GM19438 (cell line): ENCODE measurements at regions not wholly inside any gene's neighbourhood (a gene's known extent, or its start where the extent isn't known, plus 50 kb on each side); places are given as distances from the start of the nearest gene placed in this dataset.
"Not testable (repeated sequence)": the region's sequence is repeated elsewhere in the genome, so short reads cannot be mapped to it uniquely, and the experiment has no call there.

ENCODE experiments used
- ATAC-seq: cut with Tn5 transposase; IDR thresholded peaks from one replicate; pipeline ENCODE4 v1.9.1; 2021; ENCODE audit warnings: low read depth; ENCODE audit not compliant: unreplicated experiment

DNA sequence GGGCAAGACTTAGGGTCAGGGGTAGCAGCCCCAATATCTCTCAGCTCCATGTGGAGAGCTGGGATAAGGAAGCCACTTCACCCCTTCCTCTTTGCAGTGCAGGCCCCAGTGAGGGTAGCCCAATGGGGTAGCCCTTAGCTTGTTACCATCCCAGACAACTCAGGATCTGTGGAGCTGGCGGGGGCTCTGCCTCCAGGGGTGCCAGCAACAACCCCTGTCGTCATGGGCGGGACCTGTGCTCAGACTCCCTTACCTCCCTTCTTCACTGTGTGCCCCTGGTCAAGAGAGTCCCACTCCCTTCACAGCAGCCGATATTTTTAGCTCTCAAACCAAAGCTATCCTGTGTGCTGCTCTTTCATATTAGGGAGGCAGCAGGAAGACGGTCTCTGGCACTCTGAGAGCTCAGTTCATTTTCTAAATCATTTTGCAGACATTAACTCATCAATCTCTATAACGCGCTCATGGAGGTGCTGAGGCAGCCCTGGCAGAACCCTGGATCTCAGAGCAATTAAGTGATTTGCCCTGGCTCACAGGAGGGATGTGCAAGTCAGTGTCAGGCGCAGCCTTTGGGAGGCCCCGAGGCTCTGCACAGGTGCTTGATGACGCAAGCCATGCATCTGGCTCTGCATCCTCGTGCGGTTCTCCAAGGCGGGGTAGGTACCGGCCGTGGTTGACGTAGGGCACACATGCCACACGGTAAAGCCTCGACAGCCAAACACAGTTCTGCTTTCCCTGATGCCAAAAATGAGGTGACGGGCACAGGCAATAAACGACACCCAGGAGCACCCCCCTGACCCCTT, 357.6 kb downstream of the SHANK2 start:
- ATAC-seq = no peak

DNA sequence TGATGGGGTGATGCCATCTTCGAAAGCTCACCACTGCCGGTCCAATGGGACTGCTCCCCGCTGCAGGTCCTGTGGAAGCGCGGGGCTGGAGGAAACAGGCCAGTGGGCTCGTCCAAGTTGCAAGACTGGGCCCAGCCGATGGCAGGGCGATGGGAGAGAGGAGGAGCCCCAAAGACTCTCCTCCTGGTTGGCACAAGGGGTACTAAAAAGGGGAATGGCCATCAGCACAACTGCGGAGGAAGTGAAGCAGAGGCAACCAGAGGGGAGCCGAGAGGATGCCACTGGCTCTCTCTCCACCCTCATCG, 357.1 kb downstream of the SHANK2 start:
- ATAC-seq = no peak

DNA sequence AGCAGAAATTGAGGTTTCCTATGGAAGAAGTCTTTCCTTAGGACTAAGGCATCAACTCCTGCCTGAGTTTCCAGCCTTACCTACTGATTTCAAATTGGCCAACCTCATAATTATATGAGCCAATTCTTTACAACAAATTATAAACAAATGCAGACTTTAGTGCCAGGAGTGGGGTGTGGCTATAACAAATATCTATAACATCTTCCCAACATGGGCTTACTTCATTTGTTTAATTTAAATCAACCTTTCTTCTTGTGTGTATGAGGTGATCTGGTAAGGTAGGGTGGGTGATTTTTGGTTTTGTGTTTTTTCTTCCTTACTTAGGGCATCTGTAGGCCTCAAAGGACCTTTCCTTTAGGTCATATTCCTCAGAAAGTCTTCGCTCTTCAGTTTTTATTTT, 354.9 kb downstream of the SHANK2 start:
- ATAC-seq = no peak

DNA sequence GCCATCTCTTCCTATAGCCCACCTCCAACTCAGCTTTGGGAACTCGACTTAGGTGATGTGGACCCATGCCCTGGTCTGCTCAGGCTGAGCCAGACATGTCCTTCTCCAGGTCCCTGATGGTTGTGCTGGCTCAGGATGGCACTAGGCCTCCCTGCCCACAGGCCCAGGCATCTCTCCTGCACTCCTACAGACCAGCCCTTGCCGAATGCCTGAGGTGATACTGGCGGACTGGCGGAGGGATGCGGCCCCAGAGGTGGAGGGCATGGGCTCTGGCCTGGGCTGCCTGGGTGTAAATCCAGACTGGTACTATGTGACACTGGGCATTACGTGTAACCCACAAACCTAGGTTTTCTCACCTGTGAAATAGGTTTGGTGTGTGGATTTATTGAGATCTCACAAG, 352.8 kb downstream of the SHANK2 start:
- no peak for ATAC-seq

DNA sequence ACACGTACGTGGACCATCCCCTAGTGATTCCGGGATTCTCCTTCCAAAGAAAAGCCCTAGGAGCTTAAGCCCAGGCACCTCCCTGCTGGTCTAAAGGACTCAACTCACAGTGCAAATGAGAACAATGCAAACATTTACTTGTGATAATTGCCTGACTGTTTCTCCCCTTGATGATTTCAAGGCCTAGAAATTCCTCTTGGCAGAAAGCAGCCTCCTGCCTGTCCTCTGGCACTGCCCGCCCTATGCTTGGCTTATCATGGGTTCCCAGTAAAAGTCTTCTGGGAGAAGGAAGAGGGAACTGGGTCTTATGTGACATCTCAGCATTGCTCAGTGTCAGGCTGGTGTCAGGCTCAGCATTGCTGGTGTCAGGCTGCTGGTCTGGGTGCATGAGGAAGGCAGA, 351.8 kb downstream of the SHANK2 start:
- no peak for ATAC-seq

DNA sequence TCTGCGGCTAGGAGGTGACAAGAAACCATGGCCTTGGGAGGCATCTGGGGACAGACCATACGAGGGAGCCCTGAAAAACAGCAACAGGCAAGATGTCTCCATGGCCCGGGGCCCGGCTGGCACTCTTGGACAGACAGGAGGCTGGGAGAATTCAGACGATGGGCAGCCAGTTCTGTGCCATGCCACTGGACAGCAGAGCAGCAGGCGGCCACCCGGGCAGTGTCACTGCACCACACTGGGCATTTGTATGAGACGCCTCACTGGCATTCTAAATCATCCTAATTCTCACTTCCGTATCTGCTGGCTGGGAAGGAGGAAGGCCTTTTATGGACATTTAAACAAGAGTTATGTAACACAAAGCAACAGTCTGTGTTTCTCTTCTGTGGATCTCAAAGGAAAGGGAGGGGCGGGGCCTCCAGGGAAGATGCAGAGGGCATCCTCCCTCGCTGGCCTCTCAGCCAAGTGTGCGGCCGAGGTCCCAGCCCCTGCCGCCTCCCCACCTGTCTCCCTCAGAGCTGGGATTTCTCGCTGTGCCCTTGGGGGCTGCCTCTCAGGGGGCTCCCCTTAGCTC, 350.3 kb downstream of the SHANK2 start:
- ATAC-seq = no peak

DNA sequence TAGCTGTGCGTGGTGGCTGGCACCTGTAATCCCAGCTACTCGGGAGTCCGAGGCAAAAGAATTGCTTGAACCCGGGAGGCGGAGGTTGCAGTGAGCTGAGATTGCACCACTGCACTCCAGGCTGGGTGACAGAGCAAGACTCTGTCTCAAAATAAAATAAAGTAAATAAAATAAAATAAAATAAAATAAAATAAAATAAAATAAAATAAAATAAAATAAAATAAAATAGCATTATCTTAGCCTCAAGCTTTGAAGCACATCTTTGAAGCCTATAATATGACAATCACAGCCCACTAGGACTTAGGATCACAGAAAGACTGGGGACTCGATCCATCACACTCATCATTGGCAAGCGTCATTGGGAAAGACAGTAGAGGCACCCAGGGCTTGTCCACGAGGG, 349.1 kb downstream of the SHANK2 start:
- not testable (repeated sequence) for ATAC-seq

DNA sequence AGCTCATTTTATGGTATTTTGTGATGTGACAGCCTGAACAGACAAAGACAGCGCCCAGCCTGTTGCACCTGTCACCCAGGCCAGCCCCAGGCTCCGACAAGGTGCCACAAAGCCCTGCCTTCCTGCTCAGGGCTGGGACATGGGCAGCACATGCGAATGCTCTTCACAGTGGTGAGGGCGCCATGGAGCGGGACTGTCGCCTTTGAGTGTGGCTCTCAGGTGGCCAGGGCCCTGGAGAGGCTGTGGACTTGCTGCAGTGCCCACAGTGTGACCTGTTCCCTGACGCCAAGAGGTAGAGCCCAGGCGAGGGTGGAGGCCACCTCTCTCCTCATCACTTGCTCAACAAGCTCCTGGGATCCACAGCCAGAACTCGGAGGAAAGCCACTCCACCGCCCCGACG, 346.3 kb downstream of the SHANK2 start:
- no peak for ATAC-seq

DNA sequence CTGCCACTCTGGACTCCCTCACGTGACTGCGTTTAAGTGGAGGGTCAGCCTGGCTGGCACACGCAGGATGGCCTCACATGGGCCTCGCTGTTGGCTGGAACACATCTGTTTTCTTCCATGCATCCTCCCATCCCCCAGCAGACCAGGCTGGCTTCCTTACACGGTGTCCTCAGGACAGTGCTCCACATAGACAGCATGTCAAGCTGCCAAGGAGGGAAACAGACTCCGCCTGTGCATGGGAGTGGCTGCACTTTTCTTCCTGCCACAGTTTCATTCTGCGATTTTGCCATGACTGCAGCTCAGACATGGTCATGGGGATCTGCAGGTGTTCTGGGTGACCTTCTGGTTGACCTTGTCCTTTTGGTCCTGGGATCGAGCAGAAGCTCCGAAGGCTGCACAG, 344.2 kb downstream of the SHANK2 start:
- ATAC-seq = no peak

DNA sequence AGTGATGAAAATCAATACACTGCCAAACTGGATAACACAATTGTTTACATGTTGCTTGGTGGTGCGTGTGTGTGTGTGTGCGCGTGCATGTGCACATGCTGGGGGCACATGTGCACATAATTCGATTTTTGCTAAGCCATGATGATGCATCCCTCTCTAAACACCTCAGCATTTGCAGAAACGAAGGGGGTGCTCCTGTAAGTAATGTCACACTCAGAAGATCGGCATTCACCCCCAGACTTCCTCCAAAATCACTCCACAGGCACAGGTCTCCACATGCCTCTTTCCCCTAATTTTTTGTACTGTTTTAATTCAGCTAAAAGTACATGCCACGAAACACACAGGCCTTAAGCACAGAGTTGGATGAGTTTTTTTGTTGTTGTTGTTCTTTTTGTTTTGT, 341.5 kb downstream of the SHANK2 start:
- no peak for ATAC-seq

DNA sequence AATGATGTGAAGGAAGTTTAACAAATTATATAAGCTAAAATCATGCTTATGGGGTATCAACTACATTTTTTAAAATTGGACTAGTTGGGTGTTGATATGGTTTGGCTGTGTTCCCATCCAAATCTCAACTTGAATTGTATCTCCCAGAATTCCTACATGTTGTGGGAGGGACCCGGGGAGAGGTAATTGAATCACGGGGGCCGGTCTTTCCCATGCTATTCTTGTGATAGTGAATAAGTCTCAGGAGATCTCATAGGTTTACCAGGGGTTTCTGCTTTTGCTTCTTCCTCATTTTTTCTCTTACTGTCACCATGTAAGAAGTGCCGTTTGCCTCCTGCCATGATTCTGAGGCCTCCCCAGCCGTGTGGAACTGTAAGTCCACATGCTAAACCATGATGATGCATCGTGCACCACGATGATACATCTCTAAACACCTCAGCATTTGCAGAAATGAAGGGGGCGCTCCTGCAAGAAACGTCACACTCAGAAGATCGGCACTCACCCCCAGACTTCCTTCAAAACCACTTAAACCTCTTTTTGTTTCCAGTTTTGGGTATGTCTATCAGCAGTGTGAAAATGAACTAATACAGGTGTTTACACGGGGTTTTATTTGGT, 340.0 kb downstream of the SHANK2 start:
- ATAC-seq = no peak

DNA sequence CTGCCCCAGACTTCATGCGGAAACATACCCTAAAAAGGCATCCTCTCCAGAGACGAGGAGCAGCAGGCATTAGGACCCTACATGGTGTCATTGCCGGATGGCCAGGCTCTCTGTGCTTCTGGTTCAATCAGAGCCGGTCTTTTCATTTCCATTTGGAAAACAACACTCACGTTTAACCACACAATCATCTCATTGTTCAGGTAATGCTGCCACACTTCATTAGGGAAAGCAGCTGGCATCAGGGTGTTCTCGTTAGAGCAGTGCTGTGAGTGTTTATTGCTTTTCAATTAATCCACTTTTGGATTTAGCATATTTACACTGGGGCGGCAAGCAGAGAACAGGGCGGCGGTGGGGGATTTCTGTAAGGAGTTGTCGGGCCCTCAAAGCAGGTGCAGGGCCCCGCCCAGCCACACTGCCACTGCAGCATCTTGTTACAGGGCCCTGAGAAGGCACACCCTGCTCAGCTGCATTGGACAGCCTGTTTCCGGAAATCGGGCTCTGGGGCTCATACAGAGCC, 338.6 kb downstream of the SHANK2 start:
- no peak for ATAC-seq

DNA sequence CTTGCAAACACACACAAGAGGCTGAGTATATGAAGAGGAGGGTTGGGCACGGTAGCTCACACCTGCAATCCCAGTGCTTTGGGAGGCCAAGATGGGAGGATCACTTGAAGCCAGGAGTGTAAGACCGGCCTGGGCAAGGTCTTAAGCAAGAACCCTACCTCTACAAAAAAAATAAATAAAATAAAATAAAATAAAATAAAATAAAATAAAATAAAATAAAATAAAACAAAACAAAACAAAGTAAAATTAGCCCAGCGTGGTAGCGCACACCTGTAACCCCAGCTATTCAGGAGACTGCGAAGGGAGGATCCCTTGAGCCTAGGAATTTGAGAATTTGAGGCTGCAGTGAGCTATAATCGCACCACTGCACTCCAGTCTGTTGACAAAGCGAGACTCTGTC, 337.9 kb downstream of the SHANK2 start:
- no peak for ATAC-seq

DNA sequence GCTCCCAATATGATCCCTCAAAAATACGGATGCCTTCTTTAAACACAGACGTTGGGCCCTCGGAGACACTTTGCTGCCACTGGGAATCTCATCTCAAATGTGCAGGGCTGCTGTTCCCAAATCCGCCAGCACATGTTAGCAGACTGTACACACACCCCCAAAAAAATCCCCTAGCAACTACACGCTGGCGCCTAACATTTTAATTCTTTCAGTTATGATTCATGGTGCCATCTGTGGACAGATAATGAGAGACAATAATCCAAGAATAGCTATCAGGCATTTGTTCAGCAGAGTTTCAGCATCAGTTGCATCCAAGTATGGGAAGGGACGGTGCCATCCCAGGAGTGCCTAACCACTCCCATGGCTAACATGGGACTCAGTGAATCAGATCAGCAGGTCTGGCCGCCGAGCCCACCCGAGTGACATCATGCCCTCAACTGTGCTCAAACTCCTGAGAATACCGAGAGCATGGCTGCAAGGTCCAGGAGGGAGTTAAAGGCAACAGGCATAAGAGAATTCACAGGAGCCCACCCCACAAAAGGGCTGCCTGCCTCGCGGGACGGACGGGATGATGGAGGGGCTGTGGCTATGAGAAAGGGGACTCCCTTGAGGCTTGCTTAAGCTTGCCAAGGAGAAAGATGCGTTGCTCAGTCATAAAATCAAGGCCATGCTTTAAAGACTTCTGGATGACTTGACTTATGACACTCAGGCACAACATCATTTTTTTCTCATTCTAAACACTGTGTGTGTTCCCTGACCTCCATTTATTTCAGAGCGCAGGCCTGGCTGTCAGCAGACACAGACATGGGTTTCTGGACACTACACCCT, 337.0 kb downstream of the SHANK2 start:
- ATAC-seq = no peak

DNA sequence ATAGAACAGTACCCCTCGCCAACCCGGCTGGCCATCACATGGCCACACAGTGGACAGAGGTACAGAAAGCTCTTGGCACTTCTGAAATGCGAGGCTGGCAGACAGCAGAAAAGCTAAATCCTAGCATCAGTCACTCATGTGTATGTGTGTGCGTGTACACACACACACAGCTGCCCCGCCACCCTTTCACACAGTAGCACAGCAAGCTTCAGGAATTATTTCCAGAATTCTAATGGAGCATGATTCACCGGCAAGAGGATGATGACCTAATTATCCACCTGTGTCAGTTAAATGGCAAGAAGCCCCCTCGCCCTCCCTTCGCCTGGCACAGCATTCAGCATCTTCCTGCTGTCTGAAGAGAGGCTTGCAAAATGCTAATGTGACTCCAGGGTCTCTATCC, 336.0 kb downstream of the SHANK2 start:
- no peak for ATAC-seq

DNA sequence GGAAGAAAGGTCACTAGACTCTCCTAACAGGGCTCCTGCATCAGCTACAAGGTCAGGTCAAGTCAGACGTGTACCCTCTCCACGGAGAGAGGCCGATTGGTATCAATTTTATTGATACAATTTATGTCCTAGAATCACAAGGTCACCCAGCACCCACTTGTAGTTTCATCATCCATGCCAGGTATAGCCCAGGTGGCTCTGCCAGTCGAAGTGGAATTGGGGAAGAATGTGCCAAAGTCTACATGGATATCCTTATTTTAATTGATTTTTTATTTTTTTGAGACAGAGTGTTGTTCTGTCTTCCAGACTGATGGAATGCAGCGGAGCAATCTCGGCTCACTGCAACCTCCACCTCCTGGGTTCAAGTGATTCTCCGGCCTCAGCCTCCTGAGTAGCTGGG, 334.1 kb downstream of the SHANK2 start:
- no peak for ATAC-seq

DNA sequence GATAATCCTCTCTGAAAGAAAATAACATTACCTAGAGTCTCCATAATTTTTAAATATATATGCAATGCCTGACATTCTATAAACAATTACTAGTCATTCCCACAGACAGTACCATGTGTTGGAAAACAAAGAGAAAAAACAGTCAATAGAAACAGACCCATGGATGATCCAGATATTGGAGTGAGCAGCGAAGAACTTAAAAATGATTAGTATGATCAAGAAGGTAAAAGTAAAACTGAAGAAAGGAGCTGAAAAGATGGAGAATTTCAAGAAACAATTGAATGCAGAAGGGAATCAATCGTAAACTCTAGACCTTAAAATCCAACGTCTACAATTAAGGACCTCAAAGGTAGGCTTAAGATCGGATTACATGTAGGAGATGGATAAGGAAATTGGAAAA, 330.6 kb downstream of the SHANK2 start:
- no peak for ATAC-seq

DNA sequence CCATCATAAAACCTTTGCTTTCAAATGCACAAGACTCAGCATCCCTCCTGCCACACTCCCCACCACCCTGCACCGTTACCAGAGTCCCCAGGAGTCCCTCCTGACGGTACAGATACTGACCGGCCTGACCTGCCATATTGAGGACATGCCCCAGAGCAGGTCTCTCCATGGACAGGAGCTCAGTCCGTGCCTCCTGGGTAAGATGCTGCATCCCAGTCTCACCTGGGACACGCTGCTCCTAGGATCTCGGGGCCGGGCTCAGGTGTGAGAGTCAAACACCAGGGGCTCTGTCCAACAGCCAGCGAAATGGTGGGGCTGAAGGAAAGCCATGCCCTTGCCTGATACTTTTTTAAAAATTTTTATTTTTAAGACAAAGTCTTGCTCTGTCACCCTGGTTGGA, 328.3 kb downstream of the SHANK2 start:
- no peak for ATAC-seq

DNA sequence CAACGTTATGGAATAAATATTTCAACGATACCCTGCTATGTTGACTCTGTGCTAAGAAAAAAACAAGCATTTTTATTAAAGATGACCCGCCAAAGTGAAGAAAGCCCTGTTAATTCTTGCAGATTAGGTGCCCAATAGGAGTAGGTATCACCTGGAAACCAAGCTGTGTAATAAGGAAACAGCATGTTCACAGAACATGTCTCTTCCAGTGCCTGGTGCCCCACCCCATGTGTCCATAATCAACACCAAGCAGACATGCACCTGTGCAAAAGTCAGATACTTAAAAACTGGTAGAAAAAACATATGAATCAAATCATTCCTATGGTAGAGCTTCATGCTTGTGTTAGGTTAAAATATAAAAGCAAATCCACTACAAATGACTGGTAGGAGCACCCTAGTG, 327.1 kb downstream of the SHANK2 start:
- ATAC-seq = no peak

DNA sequence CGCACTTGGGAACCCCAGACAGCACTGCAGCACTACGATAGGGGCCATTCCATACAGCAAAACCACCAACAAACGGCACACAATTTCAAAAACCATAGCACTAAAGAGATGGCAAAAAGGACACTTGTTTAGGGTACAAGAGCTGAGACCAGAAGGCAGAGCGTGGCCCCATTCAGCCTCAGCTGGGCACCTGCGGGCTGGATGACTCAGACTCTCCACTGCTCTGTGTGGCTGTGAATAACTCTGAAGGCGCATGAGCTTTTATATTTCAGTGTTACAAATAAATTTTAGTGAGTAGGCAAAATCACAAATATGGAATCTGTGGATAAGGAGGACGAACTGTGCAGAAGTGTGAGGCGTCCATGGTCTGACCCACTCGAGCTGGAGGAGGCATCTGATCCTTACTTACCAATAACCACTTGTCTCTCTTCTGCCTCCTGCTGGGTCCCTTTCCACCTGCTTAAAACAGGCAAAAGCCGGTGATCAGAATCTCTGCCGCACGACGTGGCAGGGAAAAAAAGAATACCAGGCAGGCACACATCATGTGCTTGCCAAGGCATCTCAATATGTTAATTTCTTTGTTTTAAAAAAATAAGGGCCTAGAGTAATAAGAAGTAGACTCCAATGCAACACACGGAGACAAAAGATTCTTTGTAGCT, 325.7 kb downstream of the SHANK2 start:
- ATAC-seq = no peak
